HAP-1 (cell line): ENCODE measurements at regions not wholly inside any gene's neighbourhood (a gene's known extent, or its start where the extent isn't known, plus 50 kb on each side); places are given as distances from the start of the nearest gene placed in this dataset.
"Not testable (repeated sequence)": the region's sequence is repeated elsewhere in the genome, so short reads cannot be mapped to it uniquely, and the experiment has no call there.

Experiments
- DNase-seq, 2 experiments: peaks; one replicate each; pipeline ENCODE4 v3.0.0-alpha.2; 2016 to 2020; ENCODE audit warnings: low spot score in 2 of 2
- H3K27me3 ChIP-seq: fragments of 250-450 bp; sonication (Bioruptor Pico); 2 replicates; pipeline ENCODE4 v1.5.1; 2020; ENCODE audit warnings: low read depth, mild to moderate bottlenecking, moderate library complexity
- H3K36me3 ChIP-seq: fragments of 250-450 bp; sonication (Bioruptor Pico); replicated peaks from 2 replicates; pipeline ENCODE4 v1.5.1; 2020; ENCODE audit warnings: mild to moderate bottlenecking
- H3K4me1 ChIP-seq: fragments of 250-450 bp; sonication (Bioruptor Pico); 2 replicates; pipeline ENCODE4 v1.5.1; 2020; ENCODE audit warnings: mild to moderate bottlenecking
- H3K4me3 ChIP-seq: fragments of 250-450 bp; sonication (Bioruptor Pico); 2 replicates; pipeline ENCODE4 v1.5.1; 2020; ENCODE audit warnings: mild to moderate bottlenecking, moderate library complexity
- H3K9me3 ChIP-seq: fragments of 250-450 bp; sonication (Bioruptor Pico); 2 replicates; pipeline ENCODE4 v1.5.1; 2020; ENCODE audit warnings: mild to moderate bottlenecking, moderate library complexity
- in situ Hi-C: fragments of 300-500 bp; cut with MboI; formaldehyde crosslinking; loops from 3 replicates; pipeline ENCODE4 v1.14.3; 2020; ENCODE audit warnings: low sequenced_read_pairs, inconsistent platforms, mixed read lengths

DNA sequence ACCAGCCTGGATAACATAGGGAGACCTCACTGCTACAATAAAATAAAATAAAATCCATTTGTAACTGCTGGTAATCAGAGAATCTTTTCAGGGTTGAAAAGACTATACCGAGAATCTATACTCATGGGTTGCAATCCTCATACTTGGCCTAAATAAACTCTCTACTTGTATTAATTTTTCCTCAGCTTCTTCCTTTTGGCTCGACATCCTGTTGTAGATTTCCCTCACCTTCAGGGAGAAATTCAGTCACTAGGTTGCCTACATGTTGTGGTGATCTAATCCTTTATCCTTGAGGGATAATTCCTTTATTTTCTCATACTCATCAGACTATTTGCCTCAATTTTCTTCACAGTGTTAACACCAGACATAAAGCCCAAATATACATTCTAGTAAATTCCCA, 1093.4 kb downstream of the SORCS3 start:
- H3K9me3 ChIP-seq = no peaks in the 10 kb centered on the region
- in situ Hi-C loops = no loop called here
- no peaks in the 10 kb centered on the region for H3K36me3 ChIP-seq

DNA sequence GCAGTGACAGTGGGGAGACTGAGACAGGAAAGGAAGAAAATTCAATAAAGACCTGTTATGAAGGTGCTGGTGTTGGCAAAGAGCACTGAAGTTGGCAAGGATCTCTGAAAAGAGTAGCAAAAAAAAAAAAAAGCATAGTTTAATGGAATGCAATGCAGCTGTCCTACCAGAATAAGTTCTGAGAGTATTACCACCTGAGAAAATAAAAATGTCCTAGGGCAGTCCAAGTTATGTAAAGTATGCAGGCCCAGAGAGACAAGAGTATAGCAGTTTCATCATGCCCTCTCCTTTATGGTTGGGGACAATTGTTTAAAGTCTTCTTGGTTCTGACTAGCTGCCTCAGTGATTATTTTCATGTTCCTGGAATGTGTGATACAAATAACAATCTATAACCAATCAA, 1092.8 kb downstream of the SORCS3 start:
- Histone ChIP-seq H3K27me3 (no peaks in the 10 kb centered on the region), H3K4me1 (no peaks in the 10 kb centered on the region), H3K4me3 (no peak overlapping the region), H3K36me3 (no peaks in the 10 kb centered on the region), H3K9me3 (no peaks in the 10 kb centered on the region)
- in situ Hi-C loops = no loop called here
- no peak for DNase-seq

More for the DNA sequence above, 1093.4 kb downstream of the SORCS3 start:
- Histone ChIP-seq H3K27me3 (no peaks in the 10 kb centered on the region), H3K4me1 (no peaks in the 10 kb centered on the region), H3K4me3 (no peak overlapping the region)
- no peak for DNase-seq

DNA sequence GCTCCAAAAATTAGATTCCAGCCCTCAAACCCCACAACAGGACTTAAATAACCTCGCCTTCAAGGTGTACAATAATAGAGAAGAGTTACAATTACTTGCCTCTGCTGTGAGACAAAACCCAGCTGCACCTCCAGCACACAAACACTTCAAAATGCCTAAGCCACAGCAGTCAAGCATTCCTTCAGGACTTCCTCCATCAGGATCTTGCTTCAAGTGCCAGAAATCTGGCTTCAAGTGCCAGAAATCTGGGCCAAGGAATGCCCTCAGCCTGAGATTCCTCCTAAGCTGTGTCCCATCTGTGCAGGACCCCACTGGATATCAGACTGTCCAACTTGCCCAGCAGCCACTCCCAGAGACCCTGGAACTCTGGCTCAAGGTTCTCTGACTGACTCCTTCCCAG, 1088.3 kb downstream of the SORCS3 start:
- H3K27me3 ChIP-seq = no peaks in the 10 kb centered on the region
- H3K36me3 ChIP-seq = no peaks in the 10 kb centered on the region
- DNase-seq = no peak
- no peaks in the 10 kb centered on the region for H3K9me3 ChIP-seq
- no peak overlapping the region for H3K4me3 ChIP-seq
- H3K4me1 ChIP-seq = no peaks in the 10 kb centered on the region
- in situ Hi-C loops = no loop called here

DNA sequence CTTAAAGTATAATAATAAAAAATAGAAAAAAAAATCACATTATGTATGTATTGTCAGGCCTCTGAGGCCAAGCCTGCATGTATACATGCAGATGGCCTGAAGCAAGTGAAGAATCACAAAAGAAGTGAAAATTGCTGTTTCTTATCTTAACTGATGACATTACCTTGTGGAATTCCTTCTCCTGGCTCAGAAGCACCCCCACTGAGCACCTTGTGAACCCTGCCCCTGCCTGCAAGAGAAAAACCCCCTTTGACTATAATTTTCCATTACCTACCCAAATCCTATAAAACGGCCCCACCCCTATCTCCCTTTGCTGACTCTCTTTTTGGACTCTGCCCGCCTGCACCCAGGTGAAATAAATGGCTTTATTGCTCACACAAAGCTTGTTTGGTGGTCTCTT, 1086.5 kb downstream of the SORCS3 start:
- H3K27me3 ChIP-seq, H3K4me3 ChIP-seq, H3K4me1 ChIP-seq, in situ Hi-C loops, H3K36me3 ChIP-seq, H3K9me3 ChIP-seq, DNase-seq: not testable (repeated sequence)

DNA sequence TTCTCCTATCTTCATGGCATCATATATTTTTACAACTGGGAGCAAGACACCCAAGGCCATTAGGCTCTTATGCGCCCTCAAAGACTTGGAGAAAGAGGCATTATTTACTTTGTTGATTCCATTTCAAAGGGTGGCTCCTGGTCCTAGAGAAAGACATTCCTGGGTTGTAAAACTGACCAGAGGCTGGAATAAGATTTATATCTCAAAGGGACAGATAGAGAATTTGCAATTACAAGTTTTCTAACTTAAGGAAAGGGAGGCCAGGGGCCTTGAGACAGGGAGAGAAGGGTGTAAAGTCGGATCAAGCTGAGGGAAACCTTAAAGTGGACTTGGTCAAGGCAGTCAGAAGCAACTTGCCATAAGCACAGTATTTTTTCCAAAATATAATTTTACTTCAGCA, 1086.0 kb downstream of the SORCS3 start:
- Histone ChIP-seq H3K4me1 (no peaks in the 10 kb centered on the region), H3K27me3 (no peaks in the 10 kb centered on the region), H3K36me3 (no peaks in the 10 kb centered on the region), H3K4me3 (no peak overlapping the region), H3K9me3 (no peaks in the 10 kb centered on the region)
- DNase-seq = no peak
- in situ Hi-C loops = no loop called here

GRCh38 chr10:105726149-105726548, 1085.1 kb downstream of the SORCS3 start:
- no peaks in the 10 kb centered on the region for H3K4me1 ChIP-seq
- in situ Hi-C loops = no loop called here
- DNase-seq = no peak

DNA sequence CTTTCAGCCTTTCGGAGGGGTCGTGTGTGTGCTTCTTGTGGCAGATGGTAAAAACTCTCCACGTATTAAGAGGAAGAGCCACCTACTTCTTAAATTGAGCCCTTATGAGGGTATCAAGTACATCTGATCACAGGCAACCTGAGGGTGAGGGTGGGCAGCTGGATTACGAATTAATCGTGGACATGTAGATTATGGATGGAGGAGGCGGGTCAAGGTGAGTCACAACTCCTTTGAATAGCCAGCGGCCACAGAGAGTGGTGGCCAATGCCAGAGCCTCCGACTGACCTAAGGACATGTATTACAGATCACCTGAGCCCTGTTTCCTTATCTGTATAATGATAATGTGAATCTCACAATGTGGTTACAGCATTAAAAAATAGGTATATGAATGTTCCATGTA, 1083.9 kb downstream of the SORCS3 start:
- Histone ChIP-seq H3K36me3 (no peaks in the 10 kb centered on the region), H3K4me1 (no peaks in the 10 kb centered on the region), H3K27me3 (no peaks in the 10 kb centered on the region), H3K4me3 (no peak overlapping the region), H3K9me3 (no peaks in the 10 kb centered on the region)
- in situ Hi-C loops = no loop called here
- no peak for DNase-seq

More at GRCh38 chr10:105726149-105726548, 1085.1 kb downstream of the SORCS3 start:
- H3K9me3 ChIP-seq = no peaks in the 10 kb centered on the region
- H3K27me3 ChIP-seq = no peaks in the 10 kb centered on the region
- no peaks in the 10 kb centered on the region for H3K36me3 ChIP-seq
- H3K4me3 ChIP-seq = no peak overlapping the region

DNA sequence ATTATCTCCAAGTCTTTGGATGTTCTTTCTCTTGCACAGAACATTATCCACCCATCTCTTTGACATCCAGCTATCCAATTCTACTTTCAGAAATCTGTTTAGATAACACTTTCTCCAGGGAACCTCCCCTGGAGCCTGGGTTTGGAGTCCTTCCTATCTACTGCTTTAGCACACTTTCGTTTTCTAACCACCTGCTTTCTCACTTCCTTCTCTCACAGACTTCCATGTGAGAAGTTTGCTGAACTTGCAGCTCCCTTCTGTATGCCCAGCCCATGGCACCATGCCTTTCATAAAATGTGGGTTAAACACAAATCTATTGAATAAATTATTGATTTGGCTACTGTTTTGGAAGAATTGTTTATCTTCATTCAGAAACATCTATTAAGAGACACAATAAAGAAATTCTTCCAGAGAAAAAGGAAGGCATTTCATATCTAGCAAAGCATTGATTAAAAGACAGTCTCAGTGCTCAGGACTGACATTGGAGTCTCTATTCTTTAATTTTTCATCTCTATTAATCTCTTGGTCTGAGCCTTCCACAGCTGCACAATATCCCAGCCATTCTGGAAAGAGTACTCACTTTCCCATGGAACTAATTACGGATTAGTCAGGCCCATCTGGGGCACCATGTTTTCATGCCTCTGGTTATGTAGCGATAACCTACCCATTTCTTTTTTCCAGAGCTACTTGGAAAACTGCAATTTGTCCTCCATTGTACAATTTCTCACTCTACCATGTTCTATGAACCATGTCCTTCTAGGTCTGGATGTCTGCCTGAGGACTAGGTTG, 1077.3 kb downstream of the SORCS3 start:
- in situ Hi-C loops = no loop called here
- Histone ChIP-seq H3K27me3 (no peaks in the 10 kb centered on the region), H3K36me3 (no peaks in the 10 kb centered on the region), H3K4me3 (no peak overlapping the region), H3K9me3 (no peaks in the 10 kb centered on the region), H3K4me1 (no peaks in the 10 kb centered on the region)
- DNase-seq = no peak

GRCh38 chr10:105714728-105715127, 1073.6 kb downstream of the SORCS3 start:
- Histone ChIP-seq H3K27me3 (no peaks in the 10 kb centered on the region), H3K9me3 (no peaks in the 10 kb centered on the region), H3K4me3 (no peak overlapping the region), H3K36me3 (no peaks in the 10 kb centered on the region), H3K4me1 (no peaks in the 10 kb centered on the region)
- DNase-seq = no peak
- in situ Hi-C loops = no loop called here

GRCh38 chr10:105707603-105708002, 1066.5 kb downstream of the SORCS3 start:
- Histone ChIP-seq H3K4me3 (no peak overlapping the region), H3K36me3 (no peaks in the 10 kb centered on the region), H3K4me1 (no peaks in the 10 kb centered on the region), H3K9me3 (no peaks in the 10 kb centered on the region), H3K27me3 (no peaks in the 10 kb centered on the region)
- no peak for DNase-seq
- in situ Hi-C loops = no loop called here

DNA sequence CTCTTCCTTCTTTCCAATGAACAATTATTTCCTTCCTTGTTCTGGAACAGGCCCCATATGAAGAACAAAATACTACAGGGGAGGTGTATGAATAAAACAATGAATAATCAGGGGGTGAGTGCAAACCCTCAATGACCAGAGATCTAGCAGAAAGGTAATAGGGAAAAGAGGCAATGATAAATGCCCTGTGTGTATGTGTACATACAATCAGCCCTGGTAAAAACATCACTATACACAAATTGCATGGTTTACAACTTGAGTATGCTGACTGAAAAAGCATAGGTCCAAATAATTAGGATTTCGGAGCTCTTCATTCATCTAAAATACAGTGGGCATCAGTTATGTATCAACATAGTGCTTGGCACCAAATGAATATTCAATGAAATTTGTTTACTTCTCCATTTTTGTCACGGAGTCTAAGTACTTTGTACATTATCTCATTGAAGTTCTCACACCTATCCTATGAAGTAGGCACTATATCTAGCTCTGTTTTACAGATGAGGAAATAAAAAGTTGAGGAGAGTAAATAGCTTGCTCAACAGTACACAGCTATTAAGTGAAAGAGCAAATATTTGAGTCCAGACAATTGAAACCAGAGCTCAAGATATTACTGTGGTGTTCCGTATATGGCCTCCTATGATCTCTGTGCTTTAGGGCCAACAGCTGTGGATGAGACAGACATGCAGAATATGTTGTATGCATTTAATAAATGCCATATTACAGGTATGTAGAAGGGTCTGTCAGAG, 1065.4 kb downstream of the SORCS3 start:
- in situ Hi-C loops = no loop called here
- DNase-seq = no peak
- no peaks in the 10 kb centered on the region for H3K27me3 ChIP-seq
- H3K4me1 ChIP-seq = no peaks in the 10 kb centered on the region
- no peak overlapping the region for H3K4me3 ChIP-seq
- no peaks in the 10 kb centered on the region for H3K9me3 ChIP-seq
- H3K36me3 ChIP-seq = no peaks in the 10 kb centered on the region

DNA sequence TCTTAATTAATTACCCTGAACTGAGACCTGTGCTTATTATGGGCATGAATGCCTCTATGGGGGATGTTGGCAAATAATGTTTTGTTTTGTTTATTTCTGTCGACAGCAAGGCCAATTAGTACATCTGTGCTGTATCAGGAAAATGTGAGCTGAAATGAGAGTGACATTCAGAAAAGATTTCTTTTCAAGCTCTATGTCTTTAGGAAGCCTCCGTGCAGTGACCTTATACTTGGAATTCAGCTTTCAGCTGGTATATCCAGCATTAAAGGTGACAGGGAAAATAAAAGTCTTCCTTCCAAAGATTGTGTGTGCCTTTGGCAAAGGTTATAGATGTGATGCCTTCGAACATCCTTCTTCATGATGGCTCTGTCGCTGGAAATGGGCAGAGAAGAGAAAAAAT, 1061.1 kb downstream of the SORCS3 start:
- DNase-seq = no peak
- Histone ChIP-seq H3K27me3 (no peaks in the 10 kb centered on the region), H3K36me3 (no peaks in the 10 kb centered on the region), H3K9me3 (no peaks in the 10 kb centered on the region), H3K4me3 (no peak overlapping the region), H3K4me1 (no peaks in the 10 kb centered on the region)
- in situ Hi-C loops = no loop called here

GRCh38 chr10:105700218-105700617, 1059.1 kb downstream of the SORCS3 start:
- in situ Hi-C loops = no loop called here
- H3K4me3 ChIP-seq = no peak overlapping the region
- no peaks in the 10 kb centered on the region for H3K9me3 ChIP-seq
- no peak for DNase-seq
- no peaks in the 10 kb centered on the region for H3K36me3 ChIP-seq
- no peaks in the 10 kb centered on the region for H3K27me3 ChIP-seq
- H3K4me1 ChIP-seq = no peaks in the 10 kb centered on the region

DNA sequence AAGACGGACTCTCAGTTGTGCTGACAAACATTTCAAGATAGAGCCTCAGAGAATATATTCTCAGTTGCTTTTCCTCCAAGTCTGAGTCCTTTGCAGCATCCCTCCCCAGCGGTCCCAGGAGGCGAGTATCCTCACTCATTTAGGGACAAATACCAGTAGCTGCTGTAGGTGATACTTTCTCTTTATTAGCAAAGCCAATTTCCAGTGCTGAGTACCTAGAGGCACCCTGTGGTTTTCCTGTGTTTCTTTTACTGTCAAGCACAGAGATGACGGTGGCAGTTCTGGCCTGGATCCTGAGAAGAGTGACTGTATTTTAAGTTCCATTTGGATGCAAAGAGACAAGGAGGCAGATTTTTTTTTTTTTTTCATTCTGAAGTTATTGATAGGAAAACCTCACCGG, 1058.4 kb downstream of the SORCS3 start:
- no peaks in the 10 kb centered on the region for H3K4me1 ChIP-seq
- H3K9me3 ChIP-seq = no peaks in the 10 kb centered on the region
- in situ Hi-C loops = no loop called here

More for the DNA sequence above, 1058.4 kb downstream of the SORCS3 start:
- no peak for DNase-seq
- H3K27me3 ChIP-seq = no peaks in the 10 kb centered on the region
- H3K4me3 ChIP-seq = no peak overlapping the region
- H3K36me3 ChIP-seq = no peaks in the 10 kb centered on the region
